HepG2 (cell line): ENCODE measurements at regions not wholly inside any gene's neighbourhood (a gene's known extent, or its start where the extent isn't known, plus 50 kb on each side); places are given as distances from the start of the nearest gene placed in this dataset.

Source experiments
- ATAC-seq: fragments of 200-7000 bp; cut with Tn5 transposase; 3 replicates; pipeline ENCODE4 v1.9.1; 2020; ENCODE audit warnings: mild to moderate bottlenecking, moderate library complexity
- BruUV-seq: library from RNA; stranded (reverse); fragments of 400-500 nt; replicated peaks from 2 replicates; lab custom pipeline; 2021; lab: Mats Ljungman, UMichigan
- CTCF ChIA-PET: fragments of 300-600 bp; formaldehyde crosslinking; extraction: SDS; loops from one replicate; lab custom pipeline; 2021; ENCODE audit warnings: low total read pairs, inconsistent platforms, low intra/inter-chr PET ratio; lab: Yijun Ruan, JAX
- POLR2A ChIA-PET: fragments of 350-600 bp; sonication (Branson Sonifier 250); formaldehyde crosslinking; loops from one replicate; lab custom pipeline; 2020; ENCODE audit warnings: antibody characterized with exemption, inconsistent platforms; lab: Yijun Ruan, JAX
- DNase-seq: peaks from one replicate; pipeline ENCODE4 v3.0.0-alpha.2; 2015; ENCODE audit warnings: low spot score
- FAIRE-seq: peaks from 3 replicates; lab custom pipeline; 2011; peaks lifted over from hg19 to GRCh38; lab: Jason Lieb, UNC
- H2AFZ ChIP-seq: one replicate; pipeline ENCODE4 v1.6.1; 2011; ENCODE audit warnings: low read length, inconsistent platforms
- H3K27ac ChIP-seq: fragments of 300-600 bp; 3 replicates; pipeline ENCODE4 v1.8.0; 2011; ENCODE audit warnings: mixed run types, mild to moderate bottlenecking, mixed read lengths, low read length, inconsistent platforms; ENCODE audit not compliant: insufficient read depth; ENCODE audit errors: extremely low read length
- H3K27me3 ChIP-seq, 2 experiments: fragments of 200-600 bp in 1 of 2; 2 replicates in 1 of 2; 3 replicates in 1 of 2; pipeline versions ENCODE4 v1.6.0 to v1.8.0; 2011; ENCODE audit warnings: low read length in 2 of 2, mild to moderate bottlenecking in 2 of 2, moderate library complexity in 2 of 2, inconsistent platforms in 1 of 2; ENCODE audit not compliant: insufficient read depth in 2 of 2, control insufficient read depth in 1 of 2
- H3K36me3 ChIP-seq, 2 experiments: fragments of 200-600 bp in 1 of 2; replicated peaks in 1 of 2; 2 replicates in 1 of 2; 3 replicates in 1 of 2; pipeline versions ENCODE4 v1.5.1 to v1.8.0; 2011; ENCODE audit warnings: low read length in 2 of 2, inconsistent platforms in 1 of 2; ENCODE audit not compliant: insufficient read depth in 2 of 2, control insufficient read depth in 1 of 2
- H3K4me1 ChIP-seq: 2 replicates; pipeline ENCODE4 v1.5.1; 2012; ENCODE audit warnings: low read length, inconsistent platforms; ENCODE audit not compliant: insufficient read depth
- H3K4me2 ChIP-seq: 2 replicates; pipeline ENCODE4 v1.6.0; 2011; ENCODE audit warnings: low read depth, low read length, inconsistent platforms
- H3K4me3 ChIP-seq, 3 experiments: fragments of 200-600 bp in 1 of 3; sonication (generic), shearing (Covaris generic) in 1 of 3; replicated peaks in 1 of 3; 2 replicates each; pipeline ENCODE4 v1.5.1; 2011 to 2016; ENCODE audit warnings: low read length in 3 of 3, inconsistent platforms in 2 of 3, low read depth in 2 of 3, mild to moderate bottlenecking in 2 of 3, control low read depth in 1 of 3, mixed read lengths in 1 of 3; ENCODE audit not compliant: insufficient read depth in 1 of 3
- H3K79me2 ChIP-seq: one replicate; pipeline ENCODE4 v1.6.1; 2011; ENCODE audit warnings: low read length, inconsistent platforms; ENCODE audit not compliant: insufficient read depth
- H3K9ac ChIP-seq: 2 replicates; pipeline ENCODE4 v1.6.0; 2011; ENCODE audit warnings: mild to moderate bottlenecking, low read depth, low read length, inconsistent platforms; ENCODE audit not compliant: insufficient read depth
- H3K9me3 ChIP-seq: 2 replicates; pipeline ENCODE4 v1.5.1; 2012; ENCODE audit warnings: mild to moderate bottlenecking, low read length
- H4K20me1 ChIP-seq: 2 replicates; pipeline ENCODE4 v1.6.0; 2011; ENCODE audit warnings: inconsistent platforms, mild to moderate bottlenecking, low read length, moderate library complexity; ENCODE audit not compliant: insufficient read depth
- MXI1 ChIP-seq: IDR thresholded peaks from 3 replicates; pipeline ENCODE4 v1.6.1; 2012; ENCODE audit warnings: low read depth, low read length, inconsistent platforms, borderline replicate concordance
- RBM39 ChIP-seq: fragments of 200-400 bp; formaldehyde crosslinking; IDR thresholded peaks from one replicate; pipeline ENCODE4 v1.6.1; 2018; ENCODE audit warnings: antibody characterized with exemption, mild to moderate bottlenecking, low read depth, low read length; ENCODE audit not compliant: poor library complexity, severe bottlenecking
- RXRB ChIP-seq: IDR thresholded peaks from 2 replicates; pipeline ENCODE4 v1.6.1; 2016; ENCODE audit warnings: borderline replicate concordance, missing genetic modification reagents, missing compliant biosample characterization
- SRSF9 ChIP-seq: fragments of 200-400 bp; formaldehyde crosslinking; IDR thresholded peaks from 2 replicates; pipeline ENCODE4 v1.6.1; 2018; ENCODE audit warnings: borderline replicate concordance, mild to moderate bottlenecking, low read depth, low read length; ENCODE audit not compliant: insufficient read depth, poor library complexity, severe bottlenecking
- ZNF263 ChIP-seq: sonication (generic); formaldehyde crosslinking; IDR thresholded peaks from 2 replicates; pipeline ENCODE4 v1.4.0; 2020; ENCODE audit warnings: missing genetic modification reagents
- ZNF674 ChIP-seq: sonication (generic); formaldehyde crosslinking; IDR thresholded peaks from 2 replicates; pipeline ENCODE4 v1.5.0; 2020; ENCODE audit warnings: low read depth, mild to moderate bottlenecking, missing genetic modification reagents
- WGBS: methylation state at CpG from one replicate; pipeline ENCODE4 v1.1.6; 2017; ENCODE audit warnings: low lambda C conversion rate; 5-methylcytosine and 5-hydroxymethylcytosine counted together
- in situ Hi-C: cut with HindIII; loops from 2 replicates; pipeline ENCODE4 v1.10.0; 2017; ENCODE audit warnings: low pct_unique_long_range_greater_than_20kb; ENCODE audit not compliant: extremely low pct_ligation_motif_present
- intact Hi-C: fragments of 100-400 bp; cut with micrococcal nuclease; formaldehyde crosslinking; loops from one replicate; pipeline ENCODE4 v1.10.0; 2022; ENCODE audit not compliant: unreplicated experiment
- TF ChIP-seq, protein P1 (sequence below): sonication (generic); formaldehyde crosslinking; IDR thresholded peaks from 2 replicates; pipeline ENCODE4 v1.5.0; 2020; ENCODE audit warnings: missing genetic modification reagents, mild to moderate bottlenecking, borderline replicate concordance

DNA sequence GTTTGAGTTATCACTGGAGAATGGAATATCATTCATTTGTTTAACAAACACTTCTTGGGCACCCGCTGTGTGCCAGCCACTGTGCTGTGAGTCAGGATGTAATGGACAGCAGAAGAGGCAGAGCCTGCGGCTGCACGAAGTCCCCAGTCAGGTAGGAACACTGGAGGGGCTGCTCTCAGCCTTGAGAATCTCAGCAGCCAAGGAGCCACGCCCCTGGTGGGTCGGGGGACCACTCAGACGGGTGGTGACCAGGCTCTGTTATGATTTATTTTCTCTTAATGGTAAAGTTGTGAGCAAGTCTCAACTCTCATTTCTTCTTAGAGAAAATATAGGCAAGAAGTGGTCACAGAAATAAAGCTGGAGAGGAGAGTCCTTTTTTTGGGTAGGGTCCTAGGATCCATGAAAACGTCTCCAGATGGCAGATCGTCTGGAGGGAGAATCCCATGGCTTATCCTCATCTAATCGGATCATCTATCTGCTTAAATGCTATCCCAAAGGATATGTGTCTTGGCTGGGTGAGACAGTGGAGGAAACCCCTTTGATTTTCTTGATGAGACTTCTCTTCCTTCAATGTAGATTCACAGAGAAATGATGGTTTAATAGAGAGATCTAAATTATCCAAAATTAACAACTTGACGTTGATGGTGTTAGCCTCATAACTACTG, 129.1 kb upstream of the LGALSL start:
- intact Hi-C loops (no loop called here), in situ Hi-C loops (loop anchor here (5.0 kb wide), 1 partner anchor 278 kb away; no protein-coding TSS in a partner anchor)
- FAIRE-seq (no peak), DNase-seq (no peak), ATAC-seq (no peak)
- H3K27me3 ChIP-seq, result peaks cover 2 to 41% of the 10 kb centered on the region in 2 experiments; a peak in 3 of 5 replicates
- ChIA-PET CTCF (no interaction called here), POLR2A (no interaction called here)
- H3K36me3 ChIP-seq, result no peaks in the 10 kb centered on the region
- no TSS peak for BruUV-seq
- H3K4me2 ChIP-seq, result no peak overlapping the region
- TF ChIP-seq RBM39 (no peak), RXRB (CRISPR knock-in tag) (no peak), ZNF263 (CRISPR knock-in tag) (no peak), ZNF674 (CRISPR knock-in tag) (no peak), MXI1 (no peak), SRSF9 (no peak)
- TF ChIP-seq, protein P1, sequence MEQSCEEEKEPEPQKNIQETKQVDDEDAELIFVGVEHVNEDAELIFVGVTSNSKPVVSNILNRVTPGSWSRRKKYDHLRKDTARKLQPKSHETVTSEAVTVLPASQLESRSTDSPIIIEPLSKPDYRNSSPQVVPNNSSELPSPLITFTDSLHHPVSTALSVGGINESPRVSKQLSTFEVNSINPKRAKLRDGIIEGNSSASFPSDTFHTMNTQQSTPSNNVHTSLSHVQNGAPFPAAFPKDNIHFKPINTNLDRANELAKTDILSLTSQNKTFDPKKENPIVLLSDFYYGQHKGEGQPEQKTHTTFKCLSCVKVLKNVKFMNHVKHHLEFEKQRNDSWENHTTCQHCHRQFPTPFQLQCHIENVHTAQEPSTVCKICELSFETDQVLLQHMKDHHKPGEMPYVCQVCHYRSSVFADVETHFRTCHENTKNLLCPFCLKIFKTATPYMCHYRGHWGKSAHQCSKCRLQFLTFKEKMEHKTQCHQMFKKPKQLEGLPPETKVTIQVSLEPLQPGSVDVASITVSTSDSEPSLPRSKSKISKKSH (CRISPR knock-in tag), result no peak
- no peak overlapping the region for H3K4me3 ChIP-seq
- no peaks in the 10 kb centered on the region for H3K9me3 ChIP-seq
- H2AFZ ChIP-seq, result no peak overlapping the region
- H3K9ac ChIP-seq, result no peak overlapping the region
- no peaks in the 10 kb centered on the region for H4K20me1 ChIP-seq
- H3K4me1 ChIP-seq, result no peaks in the 10 kb centered on the region
- no peak overlapping the region for H3K27ac ChIP-seq
- no peaks in the 10 kb centered on the region for H3K79me2 ChIP-seq
- WGBS, result 22% methylated on average over 10 of the region's 10 CpGs
